Frontal cortex (tissue), 3 donors: ENCODE measurements at regions not wholly inside any gene's neighbourhood (a gene's known extent, or its start where the extent isn't known, plus 50 kb on each side); places are given as distances from the start of the nearest gene placed in this dataset.
A peak's percentile ranks its signal among the peaks of the same experiment; 100 is the strongest.

Source experiments
- DNase-seq, 2 donors: peaks; one replicate each; pipeline ENCODE4 v3.0.0; 2012; ENCODE audit warnings: low spot score in 2 of 2
- FAIRE-seq: peaks from 2 replicates; lab custom pipeline; 2012; peaks lifted over from hg19 to GRCh38; lab: Jason Lieb, UNC
- donor health status: control.
- donor health status: control.
- donor health status: control.

- DNase-seq = no peak
- no peak for FAIRE-seq
Observed at GRCh38 chr22:48750282-48750681, 1077.4 kb downstream of the BRD1 start.

DNA sequence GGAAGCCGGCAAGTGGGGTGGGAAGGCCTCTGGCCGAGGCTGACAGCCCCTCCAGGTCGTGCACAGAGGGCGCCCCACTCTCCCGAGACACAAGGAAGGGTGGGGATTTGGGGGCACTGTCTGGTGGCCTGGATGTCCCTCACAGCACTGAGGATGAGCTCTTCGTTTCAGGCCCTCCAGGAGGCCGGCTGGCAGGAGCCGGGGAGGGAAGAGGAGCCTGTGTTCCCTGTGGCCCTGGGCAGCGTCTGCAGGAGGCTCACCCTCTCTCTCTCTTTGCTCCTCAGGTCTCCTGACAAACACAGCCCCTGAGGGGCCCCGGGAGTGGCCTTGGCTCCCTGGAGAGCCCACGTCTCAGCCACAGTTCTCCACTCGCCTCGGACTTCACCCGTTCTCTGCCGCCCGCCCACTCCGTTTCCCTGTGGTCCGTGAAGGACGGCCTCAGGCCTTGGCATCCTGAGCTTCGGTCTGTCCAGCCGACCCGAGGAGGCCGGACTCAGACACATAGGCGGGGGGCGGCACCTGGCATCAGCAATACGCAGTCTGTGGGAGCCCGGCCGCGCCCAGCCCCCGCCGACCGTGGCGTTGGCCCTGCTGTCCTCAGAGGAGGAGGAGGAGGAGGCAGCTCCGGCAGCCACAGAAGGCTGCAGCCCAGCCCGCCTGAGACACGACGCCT, 1078.0 kb downstream of the BRD1 start:
- no peak for DNase-seq
- no peak for FAIRE-seq

- no peak for FAIRE-seq
- DNase-seq = no peak
Observed at GRCh38 chr22:48748860-48749554, 1078.7 kb downstream of the BRD1 start.

DNA sequence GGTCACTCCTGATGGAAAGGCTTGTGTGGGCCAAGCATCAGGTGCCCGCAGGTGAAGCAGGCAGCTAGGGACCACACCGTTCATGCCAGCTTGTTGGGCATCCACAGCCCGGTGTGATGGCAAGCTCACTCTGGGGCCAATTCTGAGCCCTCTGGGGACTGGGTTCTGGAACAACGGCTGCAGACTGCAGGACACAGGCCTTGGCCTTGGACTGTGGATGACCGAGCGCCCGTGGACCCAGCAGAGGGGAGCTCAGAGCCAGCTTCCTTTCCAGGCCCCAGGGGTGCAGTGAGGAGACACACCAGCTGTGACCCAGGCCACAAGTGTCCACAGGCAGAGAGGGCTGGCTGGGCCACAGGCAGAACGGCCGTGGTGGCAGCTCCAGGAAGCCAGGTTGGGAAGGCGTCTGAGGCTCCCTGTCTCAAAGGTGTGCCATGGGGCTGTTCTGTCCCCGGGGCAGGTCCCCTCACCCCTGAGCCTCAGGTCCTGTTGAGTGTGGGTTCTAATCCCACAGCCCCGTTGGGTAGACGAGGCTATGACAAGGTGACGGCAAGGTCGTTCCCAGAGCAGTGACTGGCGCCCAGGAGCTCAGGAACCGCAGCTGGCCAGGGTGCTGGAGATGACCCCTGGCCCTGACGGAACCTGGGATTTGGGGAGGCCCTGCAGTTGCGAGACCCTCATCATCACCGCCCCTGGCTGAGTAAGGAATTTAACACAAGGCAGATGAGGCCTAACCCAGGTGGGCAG, 1079.4 kb downstream of the BRD1 start:
- no peak for FAIRE-seq
- DNase-seq = no peak

GRCh38 chr22:48746789-48747425, 1080.8 kb downstream of the BRD1 start:
- DNase-seq (no peak), FAIRE-seq (no peak)

DNA sequence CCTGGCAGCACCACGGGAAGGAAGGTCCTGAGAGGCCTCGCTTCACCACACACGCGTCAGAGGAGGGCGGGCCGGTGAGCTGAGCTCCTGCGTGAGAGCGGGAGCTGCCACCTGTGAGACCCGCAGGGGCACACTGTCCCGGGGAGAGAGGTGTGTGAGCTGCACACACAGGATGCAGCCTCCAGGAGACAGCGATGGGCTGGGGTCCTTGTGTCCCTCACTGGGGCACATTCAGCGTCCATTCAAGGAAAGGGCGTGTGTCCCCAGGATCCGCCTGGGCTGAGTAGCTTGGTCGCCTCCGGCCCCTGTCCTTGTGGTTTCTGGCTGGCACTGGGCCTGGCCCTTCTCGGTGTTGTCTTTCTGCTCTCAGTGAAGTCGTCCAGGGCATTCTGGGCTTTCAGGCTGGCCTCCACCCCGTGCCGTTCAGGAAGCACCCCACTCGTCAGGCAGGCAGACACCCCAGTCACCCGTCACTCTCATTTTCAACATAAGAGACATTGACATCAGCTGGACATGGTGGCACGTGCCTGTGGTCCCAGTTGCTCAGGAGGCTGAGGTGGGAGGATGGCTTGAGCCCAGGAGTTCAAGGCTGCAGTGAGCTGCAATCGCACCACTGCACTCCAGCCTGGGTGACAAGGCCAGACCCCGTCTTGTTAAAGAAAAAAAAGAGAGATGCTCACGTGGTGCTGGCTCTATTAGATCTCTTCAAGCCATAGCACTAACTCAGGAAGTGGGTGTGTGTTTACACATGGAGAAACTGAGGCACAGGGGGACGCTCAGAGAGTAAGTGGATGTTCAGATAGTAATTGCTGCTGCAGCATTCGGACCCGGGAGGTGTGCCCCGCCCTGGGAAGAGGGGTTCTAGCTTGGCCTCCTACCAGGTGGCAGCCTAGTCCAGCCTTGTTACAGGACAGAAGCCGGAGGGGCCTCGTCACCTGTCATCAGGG, 1081.6 kb downstream of the BRD1 start:
- DNase-seq = no peak
- no peak for FAIRE-seq

DNA sequence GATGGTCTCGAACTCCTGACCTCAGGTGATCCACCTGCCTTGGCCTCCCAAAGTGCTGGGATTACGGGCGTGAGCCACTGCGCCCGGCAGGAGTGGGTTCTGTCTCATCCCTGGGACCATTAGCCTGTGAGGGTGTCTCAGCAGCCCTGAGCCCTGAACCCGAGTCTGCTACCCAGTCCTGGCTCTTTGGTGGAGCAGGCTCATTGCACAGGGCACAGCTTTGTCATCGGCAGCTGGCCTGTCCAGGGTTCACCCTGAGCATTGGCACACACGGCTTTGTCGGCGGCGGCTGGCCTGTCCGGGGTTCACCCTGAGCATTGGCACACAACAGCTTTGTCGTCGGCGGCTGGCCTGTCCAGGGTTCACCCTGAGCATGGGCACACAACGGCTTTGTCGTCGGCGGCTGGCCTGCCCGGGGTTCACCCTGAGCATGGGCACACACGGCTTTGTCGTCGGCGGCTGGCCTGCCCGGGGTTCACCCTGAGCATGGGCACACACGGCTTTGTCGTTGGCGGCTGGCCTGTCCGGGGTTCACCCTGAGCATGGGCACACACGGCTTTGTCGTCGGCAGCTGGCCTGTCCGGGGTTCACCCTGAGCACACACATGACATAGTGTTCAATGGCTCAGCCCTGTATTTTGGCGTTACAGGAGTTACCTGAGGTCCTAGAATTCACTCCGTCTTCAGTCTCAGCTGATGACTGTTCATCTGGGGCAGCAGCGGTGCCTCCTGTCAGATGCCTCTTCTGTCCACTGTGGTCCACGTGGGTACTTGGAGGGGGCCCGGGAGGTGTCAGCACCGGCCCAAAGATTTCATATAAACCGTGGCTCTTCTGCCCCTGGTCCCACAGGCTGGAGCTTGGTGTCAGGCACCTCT, 1082.5 kb downstream of the BRD1 start:
- no peak for DNase-seq
- FAIRE-seq = no peak

GRCh38 chr22:48744283-48744641, 1083.4 kb downstream of the BRD1 start:
- FAIRE-seq (no peak), DNase-seq (no peak)

GRCh38 chr22:48743601-48744282, 1083.9 kb downstream of the BRD1 start:
- DNase-seq (no peak), FAIRE-seq (no peak)

DNA sequence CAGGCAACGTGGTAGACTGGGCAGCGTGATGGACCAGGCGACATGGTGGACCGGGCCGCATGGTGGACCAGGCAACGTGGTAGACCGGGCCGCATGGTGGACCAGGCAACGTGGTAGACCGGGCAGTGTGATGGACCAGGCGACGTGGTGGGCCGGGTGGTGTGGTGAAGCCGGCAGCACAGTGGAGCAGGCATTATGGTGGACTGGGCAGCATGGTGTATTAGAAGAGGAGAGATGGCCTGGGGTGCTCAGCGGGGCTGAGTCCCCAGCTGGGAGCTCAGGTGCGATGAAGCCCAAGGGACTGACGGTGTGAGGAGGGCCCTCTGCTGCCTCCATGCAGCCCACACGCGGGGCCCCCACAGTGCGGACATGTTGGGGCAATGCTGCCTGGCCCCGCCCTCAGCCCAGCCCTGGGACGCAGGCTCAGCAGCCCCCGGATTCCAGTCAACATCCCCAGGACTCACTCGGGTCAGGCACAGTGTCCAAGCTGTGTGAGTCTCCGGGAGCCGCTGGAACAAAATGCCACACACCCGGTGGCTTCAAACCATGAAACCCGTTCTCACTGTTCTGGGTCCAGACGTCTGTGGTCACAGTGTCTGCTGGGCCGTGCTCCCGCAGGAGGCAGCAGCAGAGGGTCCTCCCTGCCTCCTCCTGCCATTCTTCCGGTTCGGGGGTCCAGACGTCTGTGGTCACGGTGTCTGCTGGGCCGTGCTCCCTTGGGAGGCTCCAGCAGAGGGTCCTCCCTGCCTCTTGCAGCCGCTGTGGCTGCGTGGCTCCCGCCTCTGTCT, 1084.9 kb downstream of the BRD1 start:
- DNase-seq (no peak), FAIRE-seq (no peak)

- FAIRE-seq (no peak), DNase-seq (no peak)
Observed at GRCh38 chr22:48742191-48742555, 1085.5 kb downstream of the BRD1 start.

GRCh38 chr22:48741540-48741939, 1086.1 kb downstream of the BRD1 start:
- FAIRE-seq = no peak

GRCh38 chr22:48740731-48741405, 1086.8 kb downstream of the BRD1 start:
- no peak for FAIRE-seq
- DNase-seq = no peak

More at GRCh38 chr22:48741540-48741939, 1086.1 kb downstream of the BRD1 start:
- DNase-seq = no peak

GRCh38 chr22:48740086-48740730, 1087.5 kb downstream of the BRD1 start:
- DNase-seq (peak in 1 of 2 donors; percentile 59), FAIRE-seq (no peak)

DNA sequence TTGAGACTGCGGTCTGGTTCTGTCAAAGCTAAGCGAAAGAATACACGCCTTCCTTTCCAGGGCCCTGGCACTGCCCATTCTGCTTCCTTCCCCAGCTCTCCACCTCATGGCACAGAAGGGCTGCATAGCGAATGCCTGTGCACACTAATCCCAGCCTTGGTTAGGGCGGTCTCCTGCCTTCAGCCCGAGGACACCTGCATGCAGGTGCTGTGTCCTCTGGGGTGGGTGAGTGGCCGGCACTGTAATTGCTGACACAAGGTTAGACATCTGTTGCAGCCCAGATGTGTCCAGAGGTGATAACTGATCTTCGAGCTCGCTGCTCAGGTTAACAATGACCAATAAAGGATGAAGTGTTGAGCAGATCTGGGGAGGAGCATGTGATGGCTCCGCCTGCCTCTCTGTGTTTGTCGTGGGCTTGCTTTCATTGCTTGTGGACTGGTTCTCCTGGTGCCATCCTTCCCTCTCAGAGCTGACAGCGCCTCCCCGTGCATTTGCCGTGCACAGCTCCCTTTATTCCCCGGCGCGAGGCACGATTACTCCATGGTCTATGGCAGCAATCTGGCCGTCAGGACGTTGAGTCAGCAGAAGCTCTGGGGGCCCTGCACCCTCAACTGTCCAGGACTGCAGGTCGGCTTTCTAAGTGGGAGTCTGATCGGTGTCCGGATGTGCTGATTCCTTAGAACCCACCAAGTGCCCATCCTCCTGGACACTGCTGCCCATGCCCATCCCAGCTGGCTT, 1088.2 kb downstream of the BRD1 start:
- DNase-seq = no peak
- FAIRE-seq = no peak
